Activated T-cell treated with anti-CD3 and anti-CD28 coated beads for 1 hour (primary cell): ENCODE measurements at regions not wholly inside any gene's neighbourhood (a gene's known extent, or its start where the extent isn't known, plus 50 kb on each side); places are given as distances from the start of the nearest gene placed in this dataset.
"Not testable (repeated sequence)": the region's sequence is repeated elsewhere in the genome, so short reads cannot be mapped to it uniquely, and the experiment has no call there.

Experiments used
- DNase-seq: peaks from one replicate; pipeline ENCODE4 v3.0.0-alpha.2; 2020; ENCODE audit warnings: low read depth

- DNase-seq: no peak
Observed at GRCh38 chr15:96470681-96471310, 140.3 kb downstream of the NR2F2 start.

- DNase-seq: no peak
Observed at GRCh38 chr15:96472681-96473080, 142.2 kb downstream of the NR2F2 start.

GRCh38 chr15:96473556-96473955 lies 143.1 kb downstream of the NR2F2 start:
- DNase-seq: no peak

GRCh38 chr15:96474231-96474664 lies 143.7 kb downstream of the NR2F2 start:
- no peak for DNase-seq

GRCh38 chr15:96477227-96477626 lies 146.7 kb downstream of the NR2F2 start:
- no peak for DNase-seq

GRCh38 chr15:96484412-96484811 lies 153.9 kb downstream of the NR2F2 start:
- DNase-seq: not testable (repeated sequence)

- no peak for DNase-seq
Observed at GRCh38 chr15:96484830-96485229, 154.3 kb downstream of the NR2F2 start.

- no peak for DNase-seq
Observed at GRCh38 chr15:96487245-96487644, 156.7 kb downstream of the NR2F2 start.

GRCh38 chr15:96491066-96491699 lies 160.7 kb downstream of the NR2F2 start:
- DNase-seq: not testable (repeated sequence)

- not testable (repeated sequence) for DNase-seq
Observed at GRCh38 chr15:96491700-96492644, 161.5 kb downstream of the NR2F2 start.

- DNase-seq: no peak
Observed at GRCh38 chr15:96494505-96494904, 164.0 kb downstream of the NR2F2 start.

GRCh38 chr15:96495386-96495785 lies 164.9 kb downstream of the NR2F2 start:
- no peak for DNase-seq

GRCh38 chr15:96497951-96498350 lies 167.5 kb downstream of the NR2F2 start:
- no peak for DNase-seq

- no peak for DNase-seq
Observed at GRCh38 chr15:96500508-96500907, 170.0 kb downstream of the NR2F2 start.

- no peak for DNase-seq
Observed at GRCh38 chr15:96501362-96501761, 170.9 kb downstream of the NR2F2 start.

GRCh38 chr15:96502196-96502595 lies 171.7 kb downstream of the NR2F2 start:
- DNase-seq: no peak

- no peak for DNase-seq
Observed at GRCh38 chr15:96503276-96503675, 172.8 kb downstream of the NR2F2 start.

- DNase-seq: no peak
Observed at GRCh38 chr15:96504371-96504770, 173.9 kb downstream of the NR2F2 start.

- DNase-seq: no peak
Observed at GRCh38 chr15:96505014-96505413, 174.5 kb downstream of the NR2F2 start.

GRCh38 chr15:96514607-96515285 lies 184.2 kb downstream of the NR2F2 start:
- DNase-seq: no peak

- DNase-seq: no peak
Observed at GRCh38 chr15:96515371-96515770, 184.9 kb downstream of the NR2F2 start.

- no peak for DNase-seq
Observed at GRCh38 chr15:96521386-96521785, 190.9 kb downstream of the NR2F2 start.
